ENCODE measurements at regions not wholly inside any gene's neighbourhood (a gene's known extent, or its start where the extent isn't known, plus 50 kb on each side); places are given as distances from the start of the nearest gene placed in this dataset.

- no peaks in the 10 kb centered on the region for H3K36me3 ChIP-seq
- DNase-seq (ENCODE audit: extremely low spot score in 2 of 2) = peak in 1 of 2 donors; percentile 72
- TF ChIP-seq POLR2A (IDR thresholded peaks at IDR 0.05) = no peak
- no peak for TF ChIP-seq POLR2AphosphoS5 (IDR thresholded peaks at IDR 0.05; ENCODE audit: insufficient read depth in 1 of 2, low read depth in 1 of 2)
- TF ChIP-seq CTCF (IDR thresholded peaks at IDR 0.05) = no peak
Measured at GRCh38 chr9:135301271-135302263, 178.0 kb upstream of the PPP1R26 start.

GRCh38 chr9:135302329-135303279, 177.0 kb upstream of the PPP1R26 start:
- Histone ChIP-seq H3K4me3 (no peak overlapping the region), H3K27ac (no peak overlapping the region), H3K27me3 (no peaks in the 10 kb centered on the region), H3K36me3 (no peaks in the 10 kb centered on the region), H3K9me3 (no peaks in the 10 kb centered on the region), H3K4me1 (peaks cover 5% of the 10 kb centered on the region)
- intact Hi-C loops (cut with DNase I) = no loop called here
- no peak for TF ChIP-seq CTCF (IDR thresholded peaks at IDR 0.05)
- no peak for TF ChIP-seq POLR2A (IDR thresholded peaks at IDR 0.05)
- TF ChIP-seq POLR2AphosphoS5 (IDR thresholded peaks at IDR 0.05; ENCODE audit: insufficient read depth in 1 of 2, low read depth in 1 of 2) = no peak
- peak in 1 of 2 donors; percentile 89 for DNase-seq (ENCODE audit: extremely low spot score in 2 of 2)

More at GRCh38 chr9:135301271-135302263, 178.0 kb upstream of the PPP1R26 start:
- Histone ChIP-seq H3K4me3 (no peak overlapping the region), H3K27me3 (no peaks in the 10 kb centered on the region), H3K27ac (no peak overlapping the region), H3K9me3 (no peaks in the 10 kb centered on the region), H3K4me1 (peaks cover 5% of the 10 kb centered on the region)
- intact Hi-C loops (cut with DNase I) = no loop called here

- Histone ChIP-seq H3K27ac (no peak overlapping the region), H3K27me3 (no peaks in the 10 kb centered on the region), H3K4me1 (peaks cover 5% of the 10 kb centered on the region), H3K9me3 (no peaks in the 10 kb centered on the region), H3K36me3 (no peaks in the 10 kb centered on the region), H3K4me3 (no peak overlapping the region)
- peak in 1 of 2 donors; percentile 47 for DNase-seq (ENCODE audit: extremely low spot score in 2 of 2)
- intact Hi-C loops (cut with DNase I) = no loop called here
- no peak for TF ChIP-seq CTCF (IDR thresholded peaks at IDR 0.05)
- no peak for TF ChIP-seq POLR2A (IDR thresholded peaks at IDR 0.05)
- TF ChIP-seq POLR2AphosphoS5 (IDR thresholded peaks at IDR 0.05; ENCODE audit: insufficient read depth in 1 of 2, low read depth in 1 of 2) = no peak
Measured at GRCh38 chr9:135303280-135303647, 176.3 kb upstream of the PPP1R26 start.

- Histone ChIP-seq H3K9me3 (no peaks in the 10 kb centered on the region), H3K4me3 (no peak overlapping the region), H3K27ac (no peak overlapping the region), H3K36me3 (no peaks in the 10 kb centered on the region), H3K4me1 (peaks cover 5% of the 10 kb centered on the region), H3K27me3 (no peaks in the 10 kb centered on the region)
- TF ChIP-seq POLR2A (IDR thresholded peaks at IDR 0.05) (no peak), CTCF (IDR thresholded peaks at IDR 0.05) (no peak)
- DNase-seq (ENCODE audit: extremely low spot score in 2 of 2) = peak in 1 of 2 donors; percentile 67
- intact Hi-C loops (cut with DNase I) = no loop called here
Measured at GRCh38 chr9:135303865-135304499, 175.6 kb upstream of the PPP1R26 start.

Data from vagina (tissue), 2 donors.